Left ventricle myocardium superior (tissue), 1 donor: ENCODE measurements at regions not wholly inside any gene's neighbourhood (a gene's known extent, or its start where the extent isn't known, plus 50 kb on each side); places are given as distances from the start of the nearest gene placed in this dataset.
"Not testable (repeated sequence)": the region's sequence is repeated elsewhere in the genome, so short reads cannot be mapped to it uniquely, and the experiment has no call there.

Experiments used
- ATAC-seq: fragments of 200-7000 bp; cut with Tn5 transposase; one replicate; pipeline ENCODE4 v1.9.1; 2020; ENCODE audit warnings: mild to moderate bottlenecking, moderate library complexity
- DNase-seq: peaks from one replicate; pipeline ENCODE4 v3.0.0-alpha.2; 2020
- intact Hi-C: fragments of 100-400 bp; cut with micrococcal nuclease; formaldehyde crosslinking; loops from one replicate; pipeline ENCODE4 v1.11.0; 2022
- donor health status: DM: no; HTN: yes; CAD: no; lungs with severe emphysema.

DNA sequence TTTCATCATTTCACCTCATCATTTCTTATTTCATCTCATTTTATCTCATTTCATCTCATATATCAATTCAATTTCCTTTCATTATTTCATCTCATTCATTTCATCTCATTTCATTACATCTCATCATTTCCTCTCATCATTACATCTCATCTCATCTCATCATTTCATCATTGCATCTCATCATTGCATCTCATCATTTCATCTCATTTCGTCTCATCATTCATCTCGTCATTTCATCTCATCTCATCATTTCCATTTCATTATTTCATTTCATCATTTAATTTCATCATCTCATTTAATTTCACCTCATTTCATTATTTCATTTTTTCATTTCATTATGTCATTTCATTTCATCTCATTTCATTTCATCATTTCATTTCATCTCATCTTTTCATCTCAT is 168.5 kb upstream of the FAM72C start:
- intact Hi-C loops, ATAC-seq, DNase-seq: not testable (repeated sequence)

DNA sequence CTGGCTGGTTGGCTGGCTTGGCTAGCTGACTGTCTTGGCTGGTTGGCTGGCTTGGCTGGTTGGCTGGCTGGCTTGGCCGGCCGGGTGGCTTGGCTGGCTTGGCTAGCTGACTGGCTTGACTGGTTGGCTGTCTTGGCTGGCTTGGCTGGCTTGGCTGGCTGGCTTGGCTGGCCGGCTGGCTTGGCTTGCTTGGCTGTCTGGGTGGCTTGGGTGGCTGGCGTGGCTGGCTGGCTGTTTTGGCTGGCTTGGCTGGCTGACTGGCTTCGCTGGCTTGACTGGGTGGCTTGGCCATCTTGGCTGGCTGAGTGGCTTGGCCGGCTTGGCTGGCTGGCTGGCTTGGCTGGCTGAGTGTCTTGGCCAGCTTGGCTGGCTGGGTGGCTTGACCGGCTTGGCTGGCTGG is 133.2 kb upstream of the FAM72C start:
- ATAC-seq, intact Hi-C loops: not testable (repeated sequence)
- peak; percentile 12 for DNase-seq

DNA sequence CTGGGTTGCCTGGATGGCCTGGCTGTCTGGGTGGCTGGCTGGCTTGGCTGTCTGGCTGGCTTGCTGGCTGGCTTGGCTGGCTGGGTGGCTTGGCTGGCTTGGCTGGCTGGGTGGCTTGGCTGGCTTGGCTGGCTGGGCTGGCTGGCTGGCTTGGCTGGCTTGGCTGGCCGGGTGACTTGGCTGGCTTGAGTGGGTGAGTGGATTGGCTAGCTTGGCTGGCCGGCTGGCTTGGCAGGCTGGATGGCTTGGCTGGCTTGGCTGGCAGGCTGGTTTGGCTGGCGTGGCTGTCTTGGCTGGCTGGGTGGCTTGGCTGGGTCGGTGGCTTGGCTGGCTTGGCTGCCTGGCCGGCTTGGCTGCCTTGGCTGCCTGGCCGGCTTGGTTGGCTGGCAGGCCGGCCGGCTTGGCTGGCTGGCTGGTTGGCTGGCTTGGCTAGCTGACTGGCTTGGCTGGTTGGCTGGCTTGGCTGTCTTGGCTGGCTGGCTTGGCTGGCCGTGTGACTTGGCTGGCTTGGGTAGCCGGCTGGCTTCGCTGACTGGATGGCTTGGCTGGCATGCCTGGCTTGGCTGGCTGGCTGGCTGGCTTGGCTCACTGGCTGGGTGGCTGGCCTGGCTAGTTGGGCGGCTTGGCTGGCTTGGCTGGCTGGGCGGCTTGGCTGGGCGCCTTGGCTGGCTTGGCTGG is 132.4 kb upstream of the FAM72C start:
- peak; percentile 65 for DNase-seq

DNA sequence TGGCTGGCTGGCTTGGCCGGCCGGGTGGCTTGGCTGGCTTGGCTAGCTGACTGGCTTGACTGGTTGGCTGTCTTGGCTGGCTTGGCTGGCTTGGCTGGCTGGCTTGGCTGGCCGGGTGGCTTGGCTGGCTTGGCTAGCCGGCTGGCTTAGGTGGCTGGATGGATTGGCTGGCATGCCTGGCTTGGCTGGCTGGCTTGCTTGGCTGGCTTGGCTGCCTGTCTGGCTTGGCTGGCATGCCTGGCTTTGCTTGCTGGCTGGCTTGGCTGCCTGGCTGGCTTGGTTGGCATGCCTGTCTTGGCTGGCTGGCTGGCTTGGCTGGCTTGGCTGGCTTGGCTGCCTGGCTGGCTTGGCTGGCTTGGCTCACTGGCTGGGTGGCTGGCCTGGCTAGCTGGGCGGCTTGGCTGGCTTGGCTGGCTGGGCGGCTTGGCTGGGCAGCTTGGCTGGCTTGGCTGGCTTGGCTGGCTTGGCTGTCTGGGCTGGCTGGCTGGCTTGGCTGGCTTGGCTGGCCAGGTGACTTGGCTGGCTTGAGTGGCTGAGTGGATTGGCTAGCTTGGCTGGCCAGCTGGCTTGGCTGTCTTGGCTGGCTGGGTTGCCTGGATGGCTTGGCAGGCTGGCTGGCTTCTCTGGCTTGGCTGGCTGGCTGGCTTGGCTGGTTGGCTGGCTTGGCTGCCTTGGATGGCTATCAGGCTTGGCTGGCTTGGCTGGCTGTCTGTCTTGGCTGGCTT is 131.5 kb upstream of the FAM72C start:
- intact Hi-C loops, ATAC-seq: not testable (repeated sequence)

More for the DNA sequence above, 132.4 kb upstream of the FAM72C start:
- ATAC-seq, intact Hi-C loops: not testable (repeated sequence)

DNA sequence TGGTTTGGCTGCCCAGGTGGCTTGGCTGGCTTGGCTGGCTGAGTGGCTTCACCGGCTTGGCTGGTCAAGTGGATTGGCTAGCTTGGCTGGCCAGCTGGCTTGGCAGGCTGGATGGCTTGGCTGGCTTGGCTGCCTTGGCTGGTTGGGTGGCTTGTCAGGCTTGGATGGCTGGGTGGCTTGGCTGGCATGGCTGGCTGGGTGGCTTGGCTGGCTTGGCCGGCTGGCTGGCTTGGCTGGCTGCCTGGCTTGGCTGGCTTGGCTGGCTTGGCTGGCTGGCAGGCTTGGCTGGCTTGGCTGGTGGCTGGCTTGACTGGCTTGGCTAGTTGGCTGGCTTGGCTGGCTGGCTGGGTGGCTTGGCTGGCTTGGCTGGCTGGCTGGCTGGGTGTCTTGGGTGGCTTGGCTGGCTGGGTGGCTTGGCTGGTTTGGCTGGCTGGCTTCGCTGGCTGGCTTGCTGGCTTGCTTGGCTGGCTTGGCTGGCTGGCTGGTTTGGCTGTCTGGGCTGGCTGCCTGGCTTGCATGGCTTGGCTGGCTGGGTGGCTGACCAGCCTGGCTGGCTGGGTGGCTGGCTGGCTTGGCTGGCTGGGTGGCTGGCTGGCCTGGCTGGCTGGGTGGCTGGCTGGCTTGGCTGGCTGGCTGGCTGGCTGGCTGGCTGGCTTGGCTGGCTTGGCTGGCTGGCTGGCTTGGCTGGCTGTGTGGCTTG is 130.4 kb upstream of the FAM72C start:
- DNase-seq: peak; percentile 43
- ATAC-seq, intact Hi-C loops: not testable (repeated sequence)

More for the DNA sequence above, 131.5 kb upstream of the FAM72C start:
- DNase-seq: peak; percentile 66

DNA sequence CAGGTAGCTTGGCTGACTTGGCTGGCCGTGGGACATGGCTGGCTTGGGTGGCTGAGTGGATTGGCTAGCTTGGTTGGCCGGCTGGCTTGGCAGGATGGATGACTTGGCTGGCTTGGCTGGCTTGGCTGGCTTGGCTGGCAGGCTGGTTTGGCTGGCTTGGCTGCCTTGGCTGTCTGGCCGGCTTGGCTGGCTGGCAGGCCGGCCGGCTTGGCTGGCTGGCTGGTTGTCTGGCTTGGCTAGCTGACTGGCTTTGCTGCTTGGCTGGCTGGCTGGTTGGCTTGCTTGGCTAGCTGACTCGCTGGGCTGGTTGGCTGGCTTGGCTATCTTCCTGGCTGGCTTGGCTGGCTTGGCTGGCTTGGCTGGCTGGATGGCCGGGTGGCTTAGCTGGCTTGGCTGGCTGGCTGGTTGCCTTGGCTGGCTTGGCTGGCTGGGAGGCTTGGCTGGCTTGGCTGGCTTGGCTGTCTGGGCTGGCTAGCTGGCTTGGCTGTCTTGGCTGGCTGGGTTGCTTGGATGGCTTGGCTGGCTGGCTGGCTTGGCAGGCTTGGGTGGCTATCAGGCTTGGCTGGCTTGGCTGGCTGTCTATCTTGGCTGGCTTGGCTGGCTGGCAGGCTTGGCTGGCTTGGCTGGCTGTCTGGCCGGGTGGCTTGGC is 129.7 kb upstream of the FAM72C start:
- peak; percentile 33 for DNase-seq
- intact Hi-C loops: no loop called here

DNA sequence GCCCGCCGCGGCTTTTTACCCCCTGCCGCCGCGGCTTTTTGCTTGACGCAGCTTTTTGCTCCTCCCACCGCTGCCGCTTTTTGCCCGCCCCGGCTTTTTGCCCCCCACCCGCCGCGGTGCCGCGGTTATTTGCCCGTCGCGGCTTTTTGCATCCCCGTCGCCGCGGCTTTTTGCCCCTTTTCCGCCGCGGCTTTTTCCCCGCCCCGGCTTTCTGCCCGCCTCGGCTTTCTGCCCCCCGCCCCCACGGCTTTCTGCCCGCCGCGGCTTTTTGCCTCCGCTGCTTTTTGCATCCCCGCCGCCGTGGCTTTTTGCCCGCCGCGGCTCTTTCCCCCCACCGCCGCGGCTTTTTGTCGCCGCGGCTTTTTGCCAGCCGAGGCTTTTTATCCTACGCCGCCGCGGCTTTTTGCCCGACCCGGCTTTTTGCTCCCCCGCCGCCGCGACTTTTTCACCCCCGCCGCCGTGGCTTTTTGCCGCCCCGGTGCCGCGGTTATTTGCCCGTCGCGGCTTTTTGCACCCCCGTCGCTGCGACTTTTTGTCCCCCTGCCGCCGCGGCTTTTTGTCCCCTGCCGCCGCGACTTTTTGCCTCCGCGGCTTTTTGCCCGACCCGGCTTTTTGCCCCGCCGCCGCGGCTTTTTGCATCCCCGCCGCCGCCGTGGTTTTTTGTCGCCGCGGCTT is 105.5 kb upstream of the FAM72C start:
- DNase-seq: peak; percentile 58
- ATAC-seq, intact Hi-C loops: not testable (repeated sequence)

More for the DNA sequence above, 129.7 kb upstream of the FAM72C start:
- ATAC-seq: no peak

DNA sequence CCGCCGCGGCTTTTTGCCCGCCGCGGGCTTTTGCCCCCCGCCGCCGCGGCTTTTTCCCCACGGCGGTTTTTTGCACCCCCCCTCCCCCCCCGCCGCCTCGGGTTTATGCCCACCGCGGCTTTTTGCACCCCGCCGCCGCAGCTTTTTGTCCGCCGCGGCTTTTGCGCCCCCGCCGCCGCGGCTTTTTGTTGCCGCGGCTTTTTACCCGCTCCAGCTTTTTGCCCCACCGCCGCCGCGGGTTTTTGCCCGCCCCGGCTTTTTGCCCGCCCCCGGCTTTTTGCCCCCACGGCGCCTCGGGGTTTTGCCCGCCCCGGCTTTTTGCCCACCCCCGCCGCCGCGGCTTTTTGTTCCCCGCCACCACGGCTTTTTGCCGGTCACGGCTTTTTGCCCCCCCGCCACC is 104.9 kb upstream of the FAM72C start:
- peak; percentile 20 for DNase-seq
- intact Hi-C loops: not testable (repeated sequence)

DNA sequence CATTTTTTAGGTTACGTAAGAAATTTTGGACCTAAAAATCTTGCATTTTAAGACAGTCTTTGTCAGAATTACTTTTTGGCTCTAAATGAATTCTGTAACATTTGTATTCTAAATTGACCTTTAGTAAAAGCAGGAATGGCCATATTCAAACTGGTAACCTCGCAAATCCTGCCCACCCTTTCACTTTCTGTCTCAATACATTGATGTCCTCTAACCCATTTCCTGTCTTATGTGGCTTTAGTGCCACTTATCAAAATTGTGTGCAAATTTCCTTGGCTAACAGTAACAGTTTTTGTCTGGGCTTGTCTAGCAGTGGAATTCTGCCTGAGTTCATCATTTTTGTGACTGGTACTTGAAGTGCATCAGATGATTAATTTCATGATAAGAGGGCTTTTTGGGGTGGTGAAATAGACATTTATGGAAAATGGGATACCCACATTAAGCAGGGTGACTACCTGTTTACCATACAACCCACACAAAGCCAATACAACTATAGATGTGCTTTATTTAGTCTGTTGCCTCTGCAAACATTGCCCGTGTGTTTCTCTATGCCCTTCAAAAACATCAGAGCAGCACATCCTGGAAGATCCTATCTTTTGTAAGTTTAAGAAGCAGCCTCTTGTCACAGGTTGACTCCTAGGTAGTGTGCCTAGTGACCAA is 98.7 kb upstream of the FAM72C start:
- DNase-seq, intact Hi-C loops, ATAC-seq: not testable (repeated sequence)

More for the DNA sequence above, 104.9 kb upstream of the FAM72C start:
- ATAC-seq: not testable (repeated sequence)

DNA sequence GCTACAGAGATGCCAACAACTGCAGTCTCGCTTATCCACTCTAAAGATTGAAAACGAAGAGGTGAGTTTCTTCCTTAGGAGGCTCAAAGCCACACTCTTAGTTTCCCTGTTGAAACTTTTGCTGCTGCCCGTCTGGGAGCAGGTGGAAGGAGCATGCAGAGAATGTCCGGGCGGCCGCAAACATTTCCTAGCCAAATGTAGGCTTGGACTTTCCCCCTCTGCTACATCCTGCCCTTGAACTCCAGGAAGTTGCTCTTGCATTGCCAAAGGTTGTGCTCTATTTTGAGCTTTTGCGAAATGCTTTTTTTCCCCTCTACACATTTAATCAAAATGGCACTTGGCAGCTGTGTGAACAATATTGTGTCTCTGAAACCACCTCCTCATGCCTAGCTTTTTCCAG is 95.3 kb upstream of the FAM72C start:
- ATAC-seq: peak; percentile 11

DNA sequence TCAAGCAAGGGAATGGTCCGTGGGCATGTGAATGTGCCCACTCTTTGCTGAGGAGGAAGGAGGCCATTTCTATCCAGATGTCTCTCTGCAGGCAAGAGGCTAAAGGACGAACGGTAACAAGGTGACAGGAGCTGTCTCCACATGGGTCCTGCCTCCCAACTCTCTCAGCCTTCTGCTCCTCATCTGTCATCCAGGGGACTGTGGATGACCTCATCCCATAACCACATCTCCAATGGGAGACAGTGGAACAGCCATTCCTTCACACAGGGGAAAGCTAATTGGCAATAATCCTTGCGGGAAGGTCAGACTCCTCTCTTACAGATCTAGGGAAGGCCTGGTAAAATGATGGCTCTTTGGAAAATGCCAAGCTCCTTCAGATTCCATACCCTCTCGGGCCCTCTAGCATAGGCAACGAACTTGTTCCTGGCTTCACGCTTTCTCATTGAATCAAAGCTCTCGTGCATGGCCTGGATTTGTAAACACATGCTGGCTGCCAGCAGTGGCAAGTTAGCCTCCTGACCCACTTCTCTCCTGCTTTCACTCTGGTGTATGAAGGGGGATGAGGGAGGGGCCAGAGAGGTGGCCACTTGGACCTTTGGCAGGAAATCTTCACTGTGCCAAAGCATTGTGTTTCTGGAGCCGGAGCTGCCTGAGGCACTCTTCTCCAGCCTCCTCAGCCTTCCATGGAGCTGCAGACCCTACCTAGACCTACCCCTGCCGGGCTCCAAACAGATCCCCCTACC is 94.5 kb upstream of the FAM72C start:
- intact Hi-C loops, DNase-seq: not testable (repeated sequence)
- ATAC-seq: peak; percentile 55

More for the DNA sequence above, 95.3 kb upstream of the FAM72C start:
- intact Hi-C loops, DNase-seq: not testable (repeated sequence)

DNA sequence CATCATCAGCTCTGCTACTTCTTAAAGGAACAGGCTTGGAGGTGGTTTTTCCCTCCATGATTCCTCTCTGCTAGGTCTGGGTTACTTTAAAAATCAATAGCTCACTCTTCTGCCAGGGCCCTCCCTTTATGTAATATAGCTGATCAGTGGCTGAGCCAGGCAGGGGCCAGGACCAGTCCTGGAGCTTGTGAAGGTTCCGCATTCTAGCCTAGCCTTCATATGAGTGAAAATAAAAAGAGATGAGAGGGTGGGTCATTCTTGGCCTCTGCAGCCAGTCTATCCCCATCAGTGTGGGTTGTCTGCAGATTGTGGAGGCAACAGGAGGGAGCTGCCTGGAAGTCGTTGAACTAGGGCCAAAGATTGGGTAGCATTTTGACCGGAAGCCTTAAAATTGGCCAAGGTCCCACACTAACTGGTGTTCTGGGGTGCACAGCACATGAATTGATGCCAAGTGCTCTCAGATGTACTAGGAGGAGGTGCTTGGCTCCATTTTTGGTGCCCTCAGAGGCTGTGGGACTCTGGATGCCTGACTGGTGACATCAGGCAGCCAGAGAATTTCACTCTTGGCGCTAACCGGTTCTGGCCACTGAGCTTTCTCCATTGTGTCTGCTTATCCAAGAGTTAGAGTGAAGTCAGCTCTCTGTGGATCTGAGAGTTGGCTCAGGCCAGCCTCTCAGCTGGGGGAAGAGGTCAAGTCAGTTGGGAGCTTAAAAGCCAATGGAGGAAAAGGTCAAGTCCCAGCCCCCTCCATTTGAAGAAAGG is 93.7 kb upstream of the FAM72C start:
- intact Hi-C loops, DNase-seq: not testable (repeated sequence)
- peak; percentile 97 for ATAC-seq

DNA sequence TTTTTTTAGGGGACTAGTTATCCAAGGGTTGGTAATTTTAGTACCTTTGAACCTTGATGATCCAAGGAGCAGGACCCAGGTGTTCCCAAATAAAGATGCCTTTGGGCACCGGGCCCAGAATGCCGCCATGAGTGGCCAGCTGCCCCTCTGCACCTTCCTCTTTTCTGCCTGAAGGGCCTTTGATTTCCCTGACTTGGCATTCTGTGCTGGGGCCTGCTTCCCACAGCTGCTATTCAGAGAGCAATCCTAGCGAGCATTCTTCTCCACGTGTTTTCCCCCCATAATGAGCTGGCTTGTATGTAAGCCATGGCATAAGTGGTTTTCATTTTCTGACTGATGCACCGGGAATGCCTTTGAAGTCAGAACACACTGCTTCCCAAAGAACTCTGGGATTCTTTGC is 77.6 kb upstream of the FAM72C start:
- DNase-seq, intact Hi-C loops: not testable (repeated sequence)
- ATAC-seq: peak; percentile 66

DNA sequence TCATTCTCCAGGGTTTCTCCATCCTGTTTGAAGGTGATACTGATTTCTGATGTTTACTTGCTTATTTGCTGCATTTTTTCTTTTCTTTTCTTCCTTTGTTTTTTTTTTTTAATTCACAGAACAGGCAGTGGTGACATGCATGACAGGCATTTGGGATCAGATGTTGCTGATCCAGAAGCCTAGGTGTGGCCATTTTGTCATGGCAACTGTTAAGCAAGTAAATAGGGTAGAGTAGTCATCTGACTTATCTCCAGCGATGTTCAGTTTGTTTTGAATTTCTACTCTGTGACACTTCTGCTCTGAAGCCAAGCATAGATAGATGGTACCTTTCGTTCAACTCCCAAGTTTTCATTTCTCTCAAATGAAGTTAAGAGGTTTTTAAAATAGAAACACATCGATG is 74.9 kb upstream of the FAM72C start:
- ATAC-seq, intact Hi-C loops, DNase-seq: not testable (repeated sequence)

DNA sequence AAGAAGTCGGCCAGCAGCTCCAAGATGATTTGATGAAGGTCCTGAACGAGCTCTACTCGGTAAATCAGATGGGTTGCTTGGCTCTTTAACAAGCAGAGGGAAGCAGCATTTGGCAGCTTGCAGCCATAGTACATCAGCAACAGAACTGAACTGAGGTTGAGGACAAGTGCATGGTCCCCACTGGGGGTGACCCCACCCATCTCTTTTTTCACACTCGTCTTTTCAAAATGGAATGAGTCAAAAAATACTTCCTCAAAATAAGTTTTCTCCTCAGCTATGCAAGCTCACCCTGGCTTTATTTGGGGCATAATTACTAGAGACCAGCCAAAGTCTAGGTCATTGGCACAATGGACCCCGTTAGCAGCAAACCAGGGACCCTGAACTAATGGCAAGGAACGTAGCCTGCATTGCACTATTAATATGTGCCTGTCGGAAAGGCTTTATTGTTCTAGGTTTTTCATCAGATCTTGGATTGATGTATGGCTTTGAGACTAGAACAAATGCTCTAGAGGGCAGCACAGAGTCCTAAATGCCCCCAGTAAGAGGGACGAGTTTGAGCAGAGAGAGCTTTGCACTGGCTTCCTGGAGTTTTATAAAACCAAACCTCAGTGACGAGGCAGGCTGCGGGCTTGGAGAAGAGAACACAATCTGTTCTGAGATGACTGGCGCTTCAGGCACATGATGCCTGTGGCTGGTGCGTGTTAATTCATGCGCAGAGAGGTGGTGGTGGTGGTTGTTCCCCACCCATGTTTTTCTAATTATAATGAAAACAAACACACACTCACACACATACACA is 74.2 kb upstream of the FAM72C start:
- DNase-seq, intact Hi-C loops: not testable (repeated sequence)
- ATAC-seq: peak; percentile 54

DNA sequence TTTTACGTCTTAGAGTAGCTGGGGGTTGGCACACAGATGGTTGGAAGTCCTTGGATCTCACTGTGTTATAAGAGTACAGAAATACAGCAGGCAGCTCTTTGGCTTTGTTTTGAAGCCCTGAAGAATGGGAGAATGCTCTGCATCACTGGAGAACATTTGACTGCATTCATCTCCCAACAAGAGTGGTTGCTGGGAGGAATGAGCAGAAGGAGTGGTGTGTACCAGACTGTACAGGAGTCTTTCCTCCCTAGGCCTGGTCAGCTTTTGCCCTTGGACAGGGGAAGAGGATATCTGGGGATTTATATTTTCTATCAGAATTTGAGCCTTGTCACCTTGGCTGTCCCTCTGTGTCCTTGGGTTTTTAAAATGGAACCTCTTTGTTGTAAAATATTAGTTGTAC is 70.5 kb upstream of the FAM72C start:
- ATAC-seq, intact Hi-C loops, DNase-seq: not testable (repeated sequence)
